ENCODE measurements at regions not wholly inside any gene's neighbourhood (a gene's known extent, or its start where the extent isn't known, plus 50 kb on each side); places are given as distances from the start of the nearest gene placed in this dataset.

DNA sequence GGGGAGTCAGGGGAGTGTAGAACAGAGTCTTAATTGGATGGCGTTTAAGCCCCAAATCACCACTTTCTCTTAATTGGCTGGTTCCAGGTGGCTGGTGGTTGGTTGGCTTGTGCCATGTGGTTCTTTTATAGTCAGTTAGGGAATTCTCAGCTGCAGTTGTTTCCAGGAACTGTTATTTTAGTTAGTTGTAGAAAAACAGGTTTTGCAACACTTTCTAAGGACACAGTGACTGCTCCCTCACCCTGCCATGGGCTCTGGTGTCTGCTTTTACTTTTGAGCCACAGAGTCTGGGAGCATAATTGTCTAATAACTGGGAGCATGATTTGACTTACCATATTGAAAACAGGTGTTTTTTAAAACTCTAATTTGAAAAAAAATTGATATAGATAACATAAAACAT, 75.8 kb upstream of the PCDH18 start:
- TF ChIP-seq, protein P1, sequence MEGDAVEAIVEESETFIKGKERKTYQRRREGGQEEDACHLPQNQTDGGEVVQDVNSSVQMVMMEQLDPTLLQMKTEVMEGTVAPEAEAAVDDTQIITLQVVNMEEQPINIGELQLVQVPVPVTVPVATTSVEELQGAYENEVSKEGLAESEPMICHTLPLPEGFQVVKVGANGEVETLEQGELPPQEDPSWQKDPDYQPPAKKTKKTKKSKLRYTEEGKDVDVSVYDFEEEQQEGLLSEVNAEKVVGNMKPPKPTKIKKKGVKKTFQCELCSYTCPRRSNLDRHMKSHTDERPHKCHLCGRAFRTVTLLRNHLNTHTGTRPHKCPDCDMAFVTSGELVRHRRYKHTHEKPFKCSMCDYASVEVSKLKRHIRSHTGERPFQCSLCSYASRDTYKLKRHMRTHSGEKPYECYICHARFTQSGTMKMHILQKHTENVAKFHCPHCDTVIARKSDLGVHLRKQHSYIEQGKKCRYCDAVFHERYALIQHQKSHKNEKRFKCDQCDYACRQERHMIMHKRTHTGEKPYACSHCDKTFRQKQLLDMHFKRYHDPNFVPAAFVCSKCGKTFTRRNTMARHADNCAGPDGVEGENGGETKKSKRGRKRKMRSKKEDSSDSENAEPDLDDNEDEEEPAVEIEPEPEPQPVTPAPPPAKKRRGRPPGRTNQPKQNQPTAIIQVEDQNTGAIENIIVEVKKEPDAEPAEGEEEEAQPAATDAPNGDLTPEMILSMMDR (IDR thresholded peaks at IDR 0.05): no peak
- no peak for TF ChIP-seq POLR2AphosphoS5 (IDR thresholded peaks at IDR 0.05)
